WERI-Rb-1 (cell line): ENCODE measurements at regions not wholly inside any gene's neighbourhood (a gene's known extent, or its start where the extent isn't known, plus 50 kb on each side); places are given as distances from the start of the nearest gene placed in this dataset.

Experiments
- DNase-seq: peaks from one replicate; pipeline ENCODE4 v3.0.0-alpha.2; 2020
- H3K27ac ChIP-seq: fragments of 250-450 bp; sonication (Bioruptor Pico); 2 replicates; pipeline ENCODE4 v1.5.1; 2020; ENCODE audit warnings: mild to moderate bottlenecking, moderate library complexity
- H3K27me3 ChIP-seq: fragments of 250-450 bp; sonication (Bioruptor Pico); 2 replicates; pipeline ENCODE4 v1.5.1; 2021; ENCODE audit warnings: mild to moderate bottlenecking, low read depth, moderate library complexity; ENCODE audit not compliant: insufficient read depth, severe bottlenecking
- H3K36me3 ChIP-seq: fragments of 250-450 bp; sonication (Bioruptor Pico); 2 replicates; pipeline ENCODE4 v1.5.1; 2020; ENCODE audit warnings: mild to moderate bottlenecking, moderate library complexity
- H3K4me3 ChIP-seq: 2 replicates; pipeline ENCODE4 v1.5.1; 2011; ENCODE audit warnings: low read depth, mild to moderate bottlenecking, control low read depth, low read length
- H3K9me3 ChIP-seq: fragments of 250-450 bp; sonication (Bioruptor Pico); 2 replicates; pipeline ENCODE4 v1.5.1; 2021; ENCODE audit warnings: mild to moderate bottlenecking, moderate library complexity; ENCODE audit not compliant: severe bottlenecking
- TF ChIP-seq, protein P1 (sequence below): IDR thresholded peaks from 2 replicates; pipeline ENCODE4 v1.5.1; 2011; ENCODE audit warnings: low read depth, mild to moderate bottlenecking, control low read depth, inconsistent platforms, low read length

DNA sequence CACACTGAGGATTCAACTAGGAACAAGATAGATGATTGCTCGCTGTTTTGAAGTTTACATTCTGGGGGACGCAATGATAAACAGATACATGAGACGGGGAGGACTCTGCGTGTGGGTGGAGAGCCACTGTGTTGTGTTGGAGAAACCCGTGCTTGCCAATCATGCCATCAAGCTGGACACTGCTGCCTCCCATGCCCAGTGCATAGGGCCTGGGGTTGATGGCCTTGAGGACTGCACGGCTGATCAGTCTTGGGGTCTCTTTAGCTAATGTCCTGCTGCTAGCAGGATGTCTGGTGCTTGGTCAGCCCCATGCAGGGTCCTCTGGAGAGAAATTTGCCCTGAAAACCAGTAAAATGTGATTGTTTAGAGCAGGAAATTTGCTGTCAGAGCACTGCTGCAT is 221.2 kb upstream of the B3GAT1 start:
- TF ChIP-seq, protein P1, sequence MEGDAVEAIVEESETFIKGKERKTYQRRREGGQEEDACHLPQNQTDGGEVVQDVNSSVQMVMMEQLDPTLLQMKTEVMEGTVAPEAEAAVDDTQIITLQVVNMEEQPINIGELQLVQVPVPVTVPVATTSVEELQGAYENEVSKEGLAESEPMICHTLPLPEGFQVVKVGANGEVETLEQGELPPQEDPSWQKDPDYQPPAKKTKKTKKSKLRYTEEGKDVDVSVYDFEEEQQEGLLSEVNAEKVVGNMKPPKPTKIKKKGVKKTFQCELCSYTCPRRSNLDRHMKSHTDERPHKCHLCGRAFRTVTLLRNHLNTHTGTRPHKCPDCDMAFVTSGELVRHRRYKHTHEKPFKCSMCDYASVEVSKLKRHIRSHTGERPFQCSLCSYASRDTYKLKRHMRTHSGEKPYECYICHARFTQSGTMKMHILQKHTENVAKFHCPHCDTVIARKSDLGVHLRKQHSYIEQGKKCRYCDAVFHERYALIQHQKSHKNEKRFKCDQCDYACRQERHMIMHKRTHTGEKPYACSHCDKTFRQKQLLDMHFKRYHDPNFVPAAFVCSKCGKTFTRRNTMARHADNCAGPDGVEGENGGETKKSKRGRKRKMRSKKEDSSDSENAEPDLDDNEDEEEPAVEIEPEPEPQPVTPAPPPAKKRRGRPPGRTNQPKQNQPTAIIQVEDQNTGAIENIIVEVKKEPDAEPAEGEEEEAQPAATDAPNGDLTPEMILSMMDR: no peak
- no peak for DNase-seq
- no peaks in the 10 kb centered on the region for H3K36me3 ChIP-seq
- no peak overlapping the region for H3K4me3 ChIP-seq
- no peaks in the 10 kb centered on the region for H3K9me3 ChIP-seq
- H3K27me3 ChIP-seq: peaks cover 18% of the 10 kb centered on the region
- H3K27ac ChIP-seq: no peak overlapping the region

DNA sequence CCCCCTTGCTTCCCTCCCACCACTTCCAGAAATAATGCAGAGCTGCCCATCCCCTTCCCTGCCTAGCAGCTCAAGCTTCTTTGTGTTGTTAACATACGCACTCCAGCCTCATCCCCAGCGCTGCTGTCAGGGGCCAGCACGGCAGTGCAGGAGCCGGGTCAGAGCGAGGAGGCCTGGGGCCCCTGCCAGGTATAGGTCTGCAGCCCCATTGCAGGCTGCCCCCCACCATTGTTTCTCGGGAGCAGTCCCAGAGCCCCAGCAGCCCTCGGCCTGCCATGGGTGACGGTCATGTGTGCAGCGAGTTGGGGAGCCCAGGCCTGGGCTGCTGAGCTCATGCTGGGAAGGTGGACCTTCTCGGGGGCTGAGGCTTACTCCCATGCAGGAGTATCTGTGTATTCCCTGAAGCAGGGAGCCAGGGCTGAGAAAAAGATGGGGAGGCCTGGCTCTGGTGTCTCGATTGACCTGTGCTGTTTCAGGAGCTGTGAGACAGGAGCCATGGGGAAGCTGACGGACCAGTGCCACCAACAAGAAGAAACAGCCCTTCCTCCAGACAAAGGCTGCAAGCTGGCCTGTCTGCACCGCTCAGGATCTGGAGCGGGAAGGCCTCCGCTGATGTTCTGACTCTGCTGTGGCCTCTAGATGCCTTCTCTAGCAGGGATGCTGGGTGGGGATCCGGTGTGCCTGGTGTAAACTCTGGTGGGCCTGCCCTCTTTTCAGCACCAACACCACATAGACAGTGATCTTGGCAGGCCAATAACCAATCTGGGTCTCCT is 220.5 kb upstream of the B3GAT1 start:
- H3K9me3 ChIP-seq: no peaks in the 10 kb centered on the region
- no peak overlapping the region for H3K4me3 ChIP-seq
- no peaks in the 10 kb centered on the region for H3K36me3 ChIP-seq
- peaks cover 26% of the 10 kb centered on the region for H3K27me3 ChIP-seq
- no peak overlapping the region for H3K27ac ChIP-seq
- DNase-seq: no peak
- TF ChIP-seq, protein P1: no peak

DNA sequence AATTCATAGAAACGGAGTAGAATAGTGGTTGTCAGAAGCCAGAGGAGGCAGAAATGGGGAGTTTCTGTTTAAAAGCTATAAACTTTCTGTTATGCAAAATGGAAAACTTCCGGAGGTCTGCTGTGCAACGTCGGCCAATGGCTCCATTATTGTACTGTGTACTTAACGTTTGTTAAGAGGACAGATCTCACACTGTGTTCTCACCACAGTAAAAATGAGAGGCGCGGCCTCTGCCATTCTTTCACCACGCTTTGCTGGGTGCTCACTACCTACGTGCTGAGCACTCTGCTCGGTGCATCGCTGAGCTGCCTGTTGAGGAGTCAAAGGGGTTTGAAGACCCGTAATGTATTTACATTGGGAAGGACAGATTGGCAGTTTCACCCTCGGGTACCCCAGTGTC is 218.8 kb upstream of the B3GAT1 start:
- Histone ChIP-seq H3K27me3 (peaks cover 26% of the 10 kb centered on the region), H3K4me3 (no peak overlapping the region), H3K36me3 (no peaks in the 10 kb centered on the region), H3K27ac (no peak overlapping the region), H3K9me3 (no peaks in the 10 kb centered on the region)
- DNase-seq: no peak
- TF ChIP-seq, protein P1: no peak

DNA sequence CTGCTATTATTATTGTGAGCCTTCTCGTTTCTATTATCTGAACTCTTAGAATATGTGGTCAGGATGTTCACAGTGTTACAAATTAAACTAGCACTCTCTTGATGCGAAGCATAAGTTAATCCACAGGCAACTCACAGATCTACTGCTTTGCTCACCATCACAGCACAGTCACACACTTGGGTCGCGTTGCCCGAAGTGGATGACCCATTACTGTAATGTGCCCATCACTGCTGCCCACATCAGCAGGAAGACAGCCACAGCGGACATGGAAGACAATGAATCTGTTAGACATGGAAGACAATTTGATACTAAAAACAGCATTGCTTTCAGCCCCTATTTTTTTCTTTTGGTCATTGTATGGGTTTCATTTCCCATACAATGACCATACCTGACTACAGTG is 216.4 kb upstream of the B3GAT1 start:
- H3K27me3 ChIP-seq: peaks cover 42% of the 10 kb centered on the region
- no peak for DNase-seq
- no peaks in the 10 kb centered on the region for H3K9me3 ChIP-seq
- no peak overlapping the region for H3K4me3 ChIP-seq
- H3K36me3 ChIP-seq: no peaks in the 10 kb centered on the region
- TF ChIP-seq, protein P1: no peak
- H3K27ac ChIP-seq: no peak overlapping the region

DNA sequence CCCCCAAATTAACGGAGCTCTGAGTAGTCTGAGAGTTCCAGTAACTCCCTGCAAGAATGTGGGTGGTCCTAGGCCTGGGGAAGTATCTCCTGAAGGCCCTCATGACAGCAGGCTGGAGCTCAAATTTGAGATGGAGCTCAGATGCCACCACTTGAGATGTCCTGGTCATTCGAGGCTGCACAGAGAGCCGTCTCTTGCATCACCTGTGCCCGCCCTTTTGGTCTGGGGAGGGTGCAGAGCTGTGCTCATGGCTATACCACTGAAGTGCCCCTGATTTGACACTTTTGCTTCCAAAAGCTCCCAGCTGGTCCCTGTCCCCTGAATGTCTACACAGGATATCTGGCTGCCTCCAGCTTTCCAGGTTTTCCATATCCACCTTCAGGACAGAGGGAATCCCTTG is 214.0 kb upstream of the B3GAT1 start:
- Histone ChIP-seq H3K4me3 (no peak overlapping the region), H3K27me3 (peaks cover 61% of the 10 kb centered on the region), H3K36me3 (no peaks in the 10 kb centered on the region), H3K27ac (no peak overlapping the region), H3K9me3 (no peaks in the 10 kb centered on the region)
- TF ChIP-seq, protein P1: no peak
- DNase-seq: no peak

DNA sequence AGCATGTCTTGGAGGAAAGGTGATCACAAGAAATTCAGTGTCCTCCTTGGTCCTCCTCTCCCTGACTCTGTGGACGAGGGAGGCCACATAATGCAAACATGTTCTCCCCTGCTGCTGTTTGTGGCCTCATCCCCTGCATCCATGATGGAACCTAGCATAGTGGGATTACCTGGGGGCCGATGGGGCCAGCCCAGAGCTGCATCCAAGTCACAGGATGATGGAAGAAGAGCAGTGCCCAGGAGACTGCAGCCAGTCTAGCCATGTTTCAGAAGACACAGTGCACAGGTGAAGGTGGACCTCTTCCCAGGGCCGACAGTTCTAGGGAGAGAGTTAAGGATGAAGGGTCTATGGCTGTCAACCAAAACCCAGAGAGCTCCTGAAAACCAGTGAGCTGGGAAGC is 213.6 kb upstream of the B3GAT1 start:
- Histone ChIP-seq H3K36me3 (no peaks in the 10 kb centered on the region), H3K9me3 (no peaks in the 10 kb centered on the region), H3K27ac (no peak overlapping the region), H3K4me3 (no peak overlapping the region), H3K27me3 (peaks cover 64% of the 10 kb centered on the region)
- TF ChIP-seq, protein P1: no peak
- no peak for DNase-seq
